Hematopoietic multipotent progenitor cell treated with erythropoietin and hydrocortisone succinate and interleukin-3 and kit ligand, for 6 days (in vitro differentiated cells): ENCODE measurements at regions not wholly inside any gene's neighbourhood (a gene's known extent, or its start where the extent isn't known, plus 50 kb on each side); places are given as distances from the start of the nearest gene placed in this dataset.

Experiments
- DNase-seq: peaks from one replicate; pipeline ENCODE4 v3.0.0-alpha.2; 2015

DNA sequence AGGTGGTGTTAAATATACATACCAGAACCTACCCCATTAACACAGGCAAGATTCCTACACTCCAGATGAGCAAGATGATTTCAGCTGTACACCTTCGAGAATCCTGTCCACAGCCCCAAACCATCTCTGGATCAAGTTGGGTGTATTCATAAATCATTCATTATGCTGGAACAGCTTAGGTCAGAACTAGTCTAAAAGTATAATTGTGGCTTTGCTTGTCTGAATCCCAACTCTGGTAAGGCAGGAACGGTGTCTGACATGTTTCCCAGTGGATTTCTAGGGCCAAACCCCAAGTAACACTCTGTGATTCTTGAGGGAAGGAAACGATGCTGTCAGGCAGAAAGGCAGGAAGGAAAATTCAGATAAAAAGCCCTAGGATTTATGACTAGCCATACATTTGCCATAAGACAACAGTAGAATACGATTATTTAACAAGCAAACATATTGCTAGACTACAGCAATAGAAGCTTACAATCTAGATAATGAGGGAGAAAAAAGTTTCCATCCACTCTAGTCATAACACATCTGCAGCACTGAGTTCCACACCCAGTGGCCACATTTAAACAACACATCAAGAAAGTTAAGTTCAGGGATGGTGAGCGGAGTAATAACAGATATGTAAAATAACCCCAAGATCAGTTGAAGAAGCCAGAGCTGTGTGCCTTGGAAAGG, 444.8 kb downstream of the RND3 start:
- DNase-seq, result no peak

DNA sequence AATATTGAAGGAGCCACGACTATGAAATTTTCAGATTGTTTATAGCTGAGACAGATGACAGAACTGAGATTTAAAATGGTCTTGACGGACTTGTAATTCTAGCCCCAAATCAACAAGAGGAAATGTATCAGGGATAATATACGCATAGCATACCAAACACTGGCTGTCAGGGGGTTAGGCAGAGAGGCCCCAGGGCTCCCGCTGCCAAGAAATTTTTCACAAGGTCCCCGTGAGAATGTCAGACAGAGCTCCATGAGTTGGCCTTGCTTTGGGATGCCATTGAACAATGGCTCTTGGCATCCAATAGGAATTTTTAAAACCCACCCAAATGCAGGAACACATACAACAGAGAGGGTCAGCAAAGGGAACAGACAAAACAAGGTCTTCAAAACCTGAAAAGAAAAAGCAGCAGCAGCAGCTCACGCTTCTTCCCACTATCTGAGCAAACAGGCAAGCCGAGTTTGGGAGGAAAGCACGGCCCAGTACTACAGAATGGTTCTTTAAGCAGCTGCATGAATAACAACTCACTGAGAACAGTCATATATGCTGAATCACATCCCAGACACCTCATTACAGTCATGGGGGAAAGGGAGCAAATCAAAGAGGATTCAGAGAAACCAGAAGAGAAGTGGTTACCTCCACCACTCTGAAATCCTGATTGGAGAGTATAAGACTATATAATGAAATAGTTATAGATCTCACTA, 445.6 kb downstream of the RND3 start:
- no peak for DNase-seq

DNA sequence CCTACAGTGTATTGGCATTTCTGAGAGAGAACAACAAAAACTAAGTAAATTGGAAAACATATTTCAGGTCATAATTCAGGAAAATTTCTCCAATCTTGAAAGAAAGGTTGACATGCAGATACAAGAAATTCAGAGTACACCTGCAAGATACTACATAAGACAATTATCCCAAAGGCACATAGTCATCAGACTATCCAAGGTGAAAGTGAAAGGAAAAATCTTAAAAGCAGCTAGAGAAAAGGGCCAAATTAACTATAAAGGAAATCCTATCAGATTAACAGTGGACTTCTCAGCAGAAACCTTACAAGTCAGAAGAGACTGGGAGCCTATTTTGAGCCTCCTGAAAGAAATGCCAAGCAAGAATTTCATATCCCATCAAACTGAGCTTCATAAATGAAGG, 449.0 kb upstream of the MMADHC start:
- no peak for DNase-seq

DNA sequence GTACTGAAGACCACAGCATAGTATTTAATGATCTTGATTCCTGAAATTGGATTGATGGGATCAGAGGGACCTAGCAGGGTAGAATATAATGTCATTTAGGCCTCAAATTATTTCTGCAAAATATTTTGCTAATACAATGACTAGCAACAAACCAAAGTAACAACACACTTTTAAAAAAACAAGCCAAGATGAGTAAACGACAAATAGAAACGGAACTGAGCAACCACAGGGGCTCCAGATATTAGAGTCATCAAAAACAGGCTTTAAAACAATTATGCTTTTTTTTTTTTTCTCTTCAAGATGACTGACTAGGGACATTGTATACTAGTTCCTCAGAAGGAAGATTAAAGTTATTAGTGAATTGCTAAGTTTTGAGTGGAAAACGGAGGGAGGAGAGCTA, 447.1 kb upstream of the MMADHC start:
- no peak for DNase-seq

DNA sequence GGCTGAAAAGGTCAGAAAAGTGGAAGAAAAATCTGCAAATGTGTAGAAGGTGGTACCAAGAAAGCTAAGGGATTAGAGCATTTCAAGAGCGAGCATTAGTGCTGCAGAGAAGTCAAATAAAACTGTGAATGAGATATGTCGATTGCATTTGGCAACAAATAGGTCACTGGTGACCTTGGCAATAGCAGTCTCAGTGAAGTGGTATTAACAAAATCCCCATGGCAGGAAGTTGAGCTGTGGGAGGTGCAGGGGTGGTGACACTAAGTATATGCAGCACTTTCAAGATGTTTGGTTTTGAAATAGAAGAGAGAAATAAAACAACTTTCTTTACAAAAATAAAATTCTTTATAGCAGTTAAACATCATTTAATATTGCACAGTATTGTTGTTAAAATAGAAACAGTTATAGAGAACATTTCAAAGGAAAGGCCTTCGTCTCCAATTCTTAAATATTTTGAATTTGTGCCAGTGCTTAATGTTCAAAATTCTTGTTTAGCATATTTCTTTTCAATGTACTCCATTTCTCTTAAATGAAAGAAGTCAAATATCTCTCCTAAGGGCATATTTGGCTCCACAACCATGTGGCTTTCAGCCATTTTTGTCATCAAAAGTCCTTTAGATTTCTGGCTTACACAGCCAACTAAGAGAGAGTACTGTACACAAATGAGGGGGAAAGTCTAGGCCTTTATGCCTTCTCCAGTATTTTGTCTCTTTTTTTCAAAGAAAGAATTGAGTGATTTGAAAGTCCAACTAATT, 443.0 kb upstream of the MMADHC start:
- DNase-seq, result no peak

DNA sequence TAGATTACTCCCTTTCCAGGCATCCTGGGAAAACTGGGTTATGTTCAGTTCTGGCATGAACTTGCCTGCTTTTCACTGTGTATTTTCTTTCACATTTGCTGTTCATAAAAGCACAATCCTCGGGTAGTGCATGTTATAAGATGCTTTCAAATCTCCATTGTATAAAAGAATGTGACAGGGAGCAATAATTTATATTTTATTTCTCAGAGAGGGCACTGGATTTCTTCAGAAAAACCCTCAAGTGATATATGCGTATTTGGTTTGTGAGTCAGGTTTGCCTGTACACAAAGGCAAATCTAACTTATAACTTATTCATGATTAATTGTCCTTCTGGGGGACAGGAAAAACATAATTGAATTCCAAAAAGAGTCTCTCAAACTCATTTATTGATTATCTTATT, 440.7 kb upstream of the MMADHC start:
- no peak for DNase-seq

DNA sequence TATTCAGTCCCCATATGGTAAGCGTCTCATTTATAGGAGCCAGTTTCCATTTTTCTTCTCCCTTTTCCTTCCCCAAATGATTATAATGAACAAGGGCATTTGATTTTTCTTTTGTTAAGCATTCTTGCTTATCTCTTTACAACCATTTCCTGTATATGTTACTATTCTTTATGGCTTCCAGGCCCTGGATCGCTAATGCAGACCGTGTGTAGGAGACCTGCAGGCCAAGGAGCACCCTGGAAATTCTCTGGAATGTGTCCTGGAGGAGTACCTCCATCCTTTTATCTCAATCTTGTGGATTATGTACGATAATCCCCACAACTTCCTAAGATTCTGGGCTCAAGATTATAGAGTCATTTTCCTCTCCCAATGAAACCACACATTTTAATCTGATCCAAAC, 439.6 kb upstream of the MMADHC start:
- no peak for DNase-seq

DNA sequence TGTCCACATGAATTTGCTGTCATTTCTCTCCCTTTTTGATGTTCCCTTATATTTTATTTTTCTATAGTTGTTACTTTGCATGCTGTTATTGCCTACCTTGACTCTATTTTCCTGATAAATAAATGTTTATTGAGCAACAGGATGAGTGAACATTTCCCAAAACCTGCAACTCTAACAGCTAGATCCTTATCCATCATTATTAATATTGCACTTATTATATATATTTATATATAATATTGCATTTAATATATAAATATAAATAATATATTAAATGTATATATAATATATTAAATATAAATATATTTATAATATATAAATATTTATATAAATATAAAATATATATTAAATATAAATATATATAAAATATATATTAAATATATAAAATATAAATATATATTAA, 436.1 kb upstream of the MMADHC start:
- DNase-seq, result no peak

DNA sequence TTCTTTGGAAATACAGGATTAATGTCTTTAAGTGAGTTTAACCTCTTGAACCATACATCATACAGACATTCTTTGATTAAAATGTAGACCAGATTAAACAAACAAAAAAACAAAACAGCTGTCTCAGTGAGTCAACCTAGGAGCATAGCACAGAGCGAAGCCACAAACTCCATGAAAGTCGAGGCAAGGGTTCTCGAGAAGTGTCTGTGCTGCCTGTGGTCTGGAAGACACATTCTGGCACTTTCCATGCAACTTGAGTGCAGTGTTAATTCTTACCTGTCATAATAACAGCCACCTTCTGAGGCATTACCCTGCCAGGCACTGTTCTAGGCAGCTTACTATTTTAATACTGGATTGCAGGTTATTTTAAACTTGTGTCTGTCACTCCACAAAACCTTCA, 435.5 kb upstream of the MMADHC start:
- no peak for DNase-seq

DNA sequence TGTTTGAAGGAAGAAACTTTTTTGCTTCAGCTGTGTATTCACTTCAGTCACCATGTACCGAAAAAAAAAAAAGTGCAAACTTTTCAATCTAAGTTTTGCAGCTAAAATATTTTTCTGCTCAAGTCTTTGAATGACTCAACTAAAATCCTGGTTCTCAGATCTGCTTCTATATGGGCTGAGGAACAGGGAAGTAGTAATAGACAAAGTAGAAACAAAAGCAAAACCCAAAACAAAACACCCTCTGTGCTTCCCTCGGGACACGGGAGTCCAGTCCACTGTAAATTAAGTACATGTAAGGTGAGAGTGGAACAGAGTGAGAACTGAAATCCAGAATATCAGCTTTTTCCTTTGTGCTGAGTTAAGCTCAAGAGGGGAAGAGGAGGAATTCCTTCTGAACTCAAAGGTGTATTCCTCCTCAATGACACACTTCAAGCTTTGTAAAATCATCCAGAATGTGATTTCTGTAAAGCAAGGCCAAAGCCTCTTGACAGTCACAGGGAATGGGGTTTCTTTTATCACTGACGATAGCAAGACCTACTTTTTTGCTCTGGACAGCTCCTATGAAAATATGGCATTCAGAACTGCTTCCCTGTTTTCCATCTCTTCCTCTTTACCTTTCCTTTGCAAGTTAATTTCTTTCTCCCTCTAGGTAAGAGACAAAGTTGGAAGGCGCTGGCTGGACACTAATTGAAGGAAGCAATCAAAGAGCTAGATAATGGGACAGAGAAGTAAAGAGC, 433.5 kb upstream of the MMADHC start:
- DNase-seq, result no peak

DNA sequence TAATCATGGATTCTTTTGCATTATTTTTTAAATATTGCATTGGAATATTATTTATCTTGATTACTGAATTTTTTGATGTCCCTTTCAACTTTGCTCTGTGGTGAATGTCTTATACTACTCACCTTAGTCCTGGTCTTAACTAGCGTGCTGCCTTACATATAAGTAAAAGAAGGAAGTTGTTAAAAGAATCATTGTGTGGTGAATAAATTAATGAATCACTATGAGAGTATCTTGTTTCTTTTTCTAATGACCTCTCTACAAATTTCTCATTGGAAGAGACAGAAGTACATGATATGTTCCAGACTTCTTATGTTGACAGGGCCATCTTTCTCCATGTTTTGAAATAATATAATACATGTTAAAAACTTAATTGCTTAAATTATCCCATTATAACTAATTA, 432.6 kb upstream of the MMADHC start:
- DNase-seq, result no peak

DNA sequence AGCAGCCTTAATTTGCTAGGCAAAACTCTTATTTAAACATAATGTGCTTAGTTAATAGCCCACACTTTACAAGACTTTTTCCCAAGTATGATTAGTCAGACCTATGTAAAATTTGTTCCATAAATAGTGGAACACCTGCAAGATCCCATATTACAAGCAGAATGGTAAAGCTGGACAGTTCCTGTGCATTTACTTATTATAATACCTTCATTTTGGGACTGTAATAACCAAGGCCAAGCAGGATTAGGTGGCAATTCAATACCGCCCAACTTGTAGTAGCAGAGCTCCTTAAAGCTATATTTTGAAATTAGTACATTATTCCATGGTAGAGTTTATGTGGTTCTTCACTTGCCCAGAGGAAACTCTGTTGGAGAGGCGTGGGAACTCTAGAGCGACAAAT, 431.5 kb upstream of the MMADHC start:
- DNase-seq, result no peak

DNA sequence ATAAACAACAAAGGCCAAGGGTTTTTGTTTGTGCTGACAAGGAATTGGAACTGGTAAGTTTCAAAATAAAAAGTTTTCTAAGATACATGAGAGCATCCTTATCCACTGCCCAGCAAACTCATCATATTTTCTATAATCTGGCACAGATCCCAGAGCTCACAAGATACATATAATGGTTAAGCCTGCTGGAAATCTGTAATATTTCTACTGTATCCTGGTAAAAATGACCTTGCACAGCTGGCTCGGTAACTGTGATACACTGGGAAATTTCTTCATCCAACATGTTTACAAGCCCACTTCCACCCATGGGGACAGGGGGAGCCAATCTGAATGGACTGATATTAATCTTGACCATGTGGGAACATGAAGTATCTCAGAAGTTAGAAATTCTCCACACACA, 425.4 kb upstream of the MMADHC start:
- DNase-seq, result no peak

DNA sequence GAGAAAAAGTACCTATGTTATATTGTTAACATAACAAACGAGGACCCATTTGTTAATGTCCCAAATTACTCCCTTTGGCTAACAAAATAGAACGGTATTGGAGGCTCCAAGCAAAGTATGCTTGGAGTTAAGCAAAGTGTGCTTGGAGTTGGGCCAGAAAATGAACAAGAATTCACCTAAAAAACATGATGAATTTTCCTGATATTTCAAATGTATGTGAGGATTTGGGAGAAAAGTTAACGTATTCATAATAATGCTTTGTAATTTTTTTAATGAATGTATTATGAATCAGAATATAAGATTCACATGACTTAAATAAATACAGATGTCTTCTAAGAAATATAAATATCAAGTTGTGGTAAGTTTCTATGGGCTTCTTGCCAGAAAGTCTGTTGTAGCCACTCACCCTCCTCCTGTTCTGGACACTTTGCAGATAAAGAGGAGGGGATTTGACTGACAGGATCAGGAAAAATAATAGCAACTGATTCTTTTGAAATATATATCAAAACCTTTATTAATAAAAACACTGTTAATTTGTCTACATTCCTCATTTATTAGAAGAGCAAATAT, 423.7 kb upstream of the MMADHC start:
- no peak for DNase-seq

DNA sequence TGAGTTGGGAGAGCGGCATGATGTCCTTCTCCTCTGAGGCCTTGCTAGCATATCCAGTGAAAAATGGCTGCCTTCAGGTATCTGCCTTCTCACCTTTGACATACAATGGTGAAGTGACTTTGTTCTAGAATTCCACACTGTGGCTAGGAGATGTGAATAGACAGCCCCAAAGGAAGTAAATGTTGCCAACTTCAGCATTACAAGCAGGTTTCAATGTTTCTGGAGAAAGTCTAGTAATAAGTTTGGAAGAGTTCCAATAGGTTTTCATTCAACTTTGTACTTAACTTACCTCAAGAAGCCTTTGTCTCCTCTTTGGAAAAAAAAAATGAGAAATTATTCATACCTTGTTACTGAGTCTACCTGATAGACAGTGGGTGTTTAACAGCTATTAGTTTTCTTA, 421.3 kb upstream of the MMADHC start:
- no peak for DNase-seq

DNA sequence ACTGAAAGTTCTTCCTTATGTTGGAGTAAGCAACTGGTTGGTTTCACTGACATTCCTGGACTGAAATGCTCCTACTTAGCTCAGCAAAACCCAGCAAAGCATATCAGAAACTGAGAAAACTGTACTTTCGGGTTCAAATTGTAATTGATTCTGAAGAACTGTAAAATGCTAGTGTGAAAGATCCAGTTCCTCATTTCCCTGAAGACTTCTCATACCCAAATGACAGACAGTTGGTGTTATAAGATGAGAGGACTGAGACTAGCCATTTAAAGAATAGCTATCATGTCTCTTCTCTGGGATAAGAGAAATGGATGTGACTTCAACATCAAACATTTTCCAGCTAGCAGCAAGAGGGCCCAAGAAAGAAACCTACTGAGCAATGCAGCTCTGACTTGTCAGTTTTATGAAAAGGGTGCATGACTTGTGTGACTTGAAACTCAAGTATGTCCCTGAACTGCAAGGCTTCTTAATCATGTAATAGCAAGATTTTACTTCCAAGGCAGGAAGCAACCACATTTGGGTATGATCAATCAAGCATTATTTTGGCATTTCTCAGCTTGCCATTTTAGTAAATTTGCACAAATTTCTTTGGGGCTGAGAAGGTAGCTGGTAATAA, 420.3 kb upstream of the MMADHC start:
- no peak for DNase-seq

DNA sequence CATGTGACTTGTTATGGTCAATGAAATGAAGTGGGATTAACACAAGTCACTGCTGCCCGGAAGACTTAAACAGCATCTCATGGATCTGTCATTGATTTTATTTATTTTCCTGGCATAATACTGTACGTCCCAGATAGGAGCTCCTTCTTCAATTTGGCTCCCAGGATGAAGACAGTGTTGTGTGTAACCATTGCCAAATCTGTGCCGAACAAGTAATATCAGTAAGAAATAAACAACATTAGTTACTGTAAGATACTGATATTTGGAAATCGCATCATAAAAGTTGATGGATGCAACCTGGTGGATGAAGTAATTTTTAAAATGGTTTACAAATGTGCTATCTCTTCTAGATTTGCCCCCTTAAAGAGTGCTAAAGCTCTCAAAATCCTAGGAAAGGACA, 419.0 kb upstream of the MMADHC start:
- no peak for DNase-seq

DNA sequence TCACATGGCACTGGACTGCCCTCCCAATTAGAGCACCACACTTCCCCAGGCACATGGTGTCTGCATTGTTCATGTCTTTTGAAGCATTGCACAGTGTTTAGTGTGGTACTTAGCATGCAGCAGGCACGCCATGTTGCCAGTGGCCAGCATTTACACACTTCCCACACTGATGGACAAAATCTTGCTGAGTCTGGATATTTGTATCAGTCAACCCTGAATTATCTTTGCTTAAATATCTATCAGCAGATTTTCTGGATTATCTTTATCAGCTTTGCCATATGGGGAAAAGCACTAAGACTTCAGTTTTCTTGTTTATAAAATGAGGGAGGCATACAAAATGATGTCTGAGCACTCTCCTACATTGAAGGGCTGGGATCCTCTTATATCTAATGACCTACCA, 416.0 kb upstream of the MMADHC start:
- DNase-seq, result no peak

DNA sequence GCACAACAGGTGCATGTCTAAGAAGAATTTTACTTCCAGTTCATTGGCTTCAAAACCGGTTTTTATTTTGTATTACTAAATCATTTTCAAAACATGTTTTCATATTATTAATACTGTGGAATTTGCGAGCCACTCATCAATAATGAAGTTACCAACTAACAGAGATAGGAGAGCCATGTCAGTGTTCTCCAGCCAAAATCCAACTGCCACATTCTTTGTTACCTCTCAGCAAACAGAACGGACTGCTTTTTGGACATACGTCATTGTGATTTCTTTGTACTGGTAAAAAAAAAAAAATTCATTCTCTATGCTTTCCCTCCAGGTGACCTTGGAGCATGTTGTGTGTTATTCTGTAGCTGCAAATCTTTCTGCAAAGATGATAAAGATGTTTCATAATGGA, 414.2 kb upstream of the MMADHC start:
- no peak for DNase-seq

DNA sequence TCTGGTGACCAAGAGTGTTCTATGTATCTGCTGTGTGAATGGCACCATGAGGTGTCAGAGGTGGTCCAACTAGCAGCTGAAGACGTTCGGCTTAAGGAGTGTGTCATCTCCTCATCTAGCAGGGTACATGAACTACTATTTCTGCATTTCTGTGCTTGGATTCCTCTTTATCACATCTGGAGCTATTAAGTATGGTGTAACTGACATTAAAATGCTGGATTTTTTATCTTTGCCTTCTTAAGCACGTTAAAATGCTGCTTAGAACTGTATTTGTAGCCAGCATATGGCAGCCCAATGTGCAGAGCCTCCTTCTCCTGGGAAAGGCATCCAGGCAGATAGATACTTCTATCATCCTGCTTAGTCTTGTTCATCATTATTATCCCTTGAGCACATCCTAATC, 409.3 kb upstream of the MMADHC start:
- no peak for DNase-seq

DNA sequence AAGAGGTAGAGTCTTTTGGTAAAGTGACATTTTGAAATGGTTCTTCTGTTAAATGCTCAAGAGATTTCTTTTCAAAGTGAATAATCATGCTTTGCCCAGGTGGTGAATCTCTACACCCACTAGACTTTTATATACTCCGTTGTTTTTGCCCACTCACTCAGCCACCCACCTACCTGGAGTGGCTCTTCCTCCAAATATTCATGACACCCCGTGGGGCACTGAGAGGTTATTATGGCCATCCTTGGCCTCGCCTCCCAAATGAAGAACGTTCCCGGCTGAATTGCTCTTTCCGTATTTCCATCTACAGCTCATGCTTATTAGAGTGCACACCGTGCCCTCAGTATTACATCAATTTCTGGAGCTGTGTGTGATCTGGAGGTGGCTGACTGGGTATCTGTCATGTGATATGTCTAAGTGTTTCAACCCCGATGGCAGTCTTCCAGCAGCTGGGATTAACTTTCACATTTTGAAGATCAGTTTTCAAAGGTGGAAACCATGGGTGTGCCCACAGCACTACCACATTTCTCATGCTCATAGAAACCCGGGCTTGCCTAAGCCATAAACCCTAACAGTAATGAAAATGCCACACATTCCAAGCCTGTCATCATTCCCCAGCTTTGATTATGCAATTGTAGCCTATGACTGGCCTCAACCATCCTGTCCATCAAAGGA, 406.6 kb upstream of the MMADHC start:
- DNase-seq, result no peak

DNA sequence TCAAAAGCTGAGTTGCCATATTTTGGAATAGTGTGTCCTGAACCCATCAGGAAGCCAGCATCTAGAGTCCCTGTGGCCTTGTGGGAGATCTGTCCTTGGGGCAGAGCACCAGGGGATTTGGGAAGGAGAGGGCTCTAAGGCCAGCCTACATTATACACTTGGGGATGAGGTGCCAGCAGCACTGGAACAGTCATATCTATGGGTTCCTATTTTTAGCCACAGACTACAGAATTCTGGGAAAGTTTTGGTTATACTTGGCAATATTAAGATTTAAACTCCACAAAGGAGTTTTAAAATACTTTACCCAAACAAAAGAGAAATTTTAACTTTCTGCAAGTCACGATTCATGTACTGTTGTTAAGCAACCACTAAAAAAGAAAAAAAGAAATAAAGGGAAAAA, 405.7 kb upstream of the MMADHC start:
- DNase-seq, result no peak
